ENCODE measurements at regions not wholly inside any gene's neighbourhood (a gene's known extent, or its start where the extent isn't known, plus 50 kb on each side); places are given as distances from the start of the nearest gene placed in this dataset.

- TF ChIP-seq CTCF (IDR thresholded peaks at IDR 0.05) (no peak), POLR2A (IDR thresholded peaks at IDR 0.05) (no peak), POLR2AphosphoS5 (IDR thresholded peaks at IDR 0.05) (no peak)
These were observed 722.0 kb downstream of the DIAPH3 start for GRCh38 chr13:59441596-59442280.

Measured in prostate gland (tissue), 2 donors.